HUES6 (cell line): ENCODE measurements at regions not wholly inside any gene's neighbourhood (a gene's known extent, or its start where the extent isn't known, plus 50 kb on each side); places are given as distances from the start of the nearest gene placed in this dataset.

Source experiments
- H3K27ac ChIP-seq: 2 replicates; pipeline ENCODE4 v1.7.0; 2013; ENCODE audit warnings: low read depth, mild to moderate bottlenecking, low read length, inconsistent platforms
- H3K27me3 ChIP-seq: 2 replicates; pipeline ENCODE4 v1.6.1; 2013; ENCODE audit warnings: low read length; ENCODE audit not compliant: control insufficient read depth, insufficient read depth
- H3K36me3 ChIP-seq: 2 replicates; pipeline ENCODE4 v1.6.1; 2013; ENCODE audit warnings: low read length; ENCODE audit not compliant: control insufficient read depth, insufficient read depth
- H3K4me1 ChIP-seq: 2 replicates; pipeline ENCODE4 v1.6.1; 2013; ENCODE audit warnings: low read length; ENCODE audit not compliant: control insufficient read depth, insufficient read depth
- H3K4me3 ChIP-seq: 2 replicates; pipeline ENCODE4 v1.5.1; 2013; ENCODE audit warnings: low read depth, low read length
- H3K9ac ChIP-seq: one replicate; pipeline ENCODE4 v1.6.1; 2013; ENCODE audit warnings: mild to moderate bottlenecking, low read length
- H3K9me3 ChIP-seq: 2 replicates; pipeline ENCODE4 v1.6.1; 2013; ENCODE audit warnings: low read depth, low read length; ENCODE audit not compliant: control insufficient read depth, insufficient read depth

- Histone ChIP-seq H3K36me3 (no peaks in the 10 kb centered on the region), H3K9me3 (peaks cover 5% of the 10 kb centered on the region; the same call in 1 of the 2 replicates), H3K9ac (no peak overlapping the region), H3K27me3 (0 out of 2 replicates have a peak, but pooled peaks cover 3% of the 10 kb centered on the region), H3K4me1 (no peaks in the 10 kb centered on the region), H3K27ac (no peak overlapping the region), H3K4me3 (no peak overlapping the region)
These were observed 81.4 kb downstream of the SPATA31C2 start for GRCh38 chr9:88056876-88057275.

GRCh38 chr9:88053856-88054501 lies 79.6 kb upstream of the CDK20 start:
- H3K4me3 ChIP-seq = no peak overlapping the region
- no peak overlapping the region for H3K9ac ChIP-seq
- 0 out of 2 replicates have a peak, but pooled peaks cover 3% of the 10 kb centered on the region for H3K4me1 ChIP-seq
- H3K9me3 ChIP-seq = peaks cover 5% of the 10 kb centered on the region; the same call in 1 of the 2 replicates
- H3K27ac ChIP-seq = no peak overlapping the region
- 0 out of 2 replicates have a peak, but pooled peaks cover 3% of the 10 kb centered on the region for H3K27me3 ChIP-seq
- no peaks in the 10 kb centered on the region for H3K36me3 ChIP-seq

- Histone ChIP-seq H3K4me3 (no peak overlapping the region), H3K9ac (no peak overlapping the region), H3K4me1 (0 out of 2 replicates have a peak, but pooled peaks cover 3% of the 10 kb centered on the region), H3K9me3 (peaks cover 5% of the 10 kb centered on the region; the same call in 1 of the 2 replicates), H3K27ac (no peak overlapping the region), H3K27me3 (0 out of 2 replicates have a peak, but pooled peaks cover 3% of the 10 kb centered on the region), H3K36me3 (no peaks in the 10 kb centered on the region)
These were observed 78.1 kb upstream of the CDK20 start for GRCh38 chr9:88052321-88052965.

GRCh38 chr9:88051138-88051537 lies 76.8 kb upstream of the CDK20 start:
- 0 out of 2 replicates have a peak, but pooled peaks cover 3% of the 10 kb centered on the region for H3K4me1 ChIP-seq
- no peaks in the 10 kb centered on the region for H3K36me3 ChIP-seq
- H3K27me3 ChIP-seq = 0 out of 2 replicates have a peak, but pooled peaks cover 3% of the 10 kb centered on the region
- no peak overlapping the region for H3K9ac ChIP-seq
- no peak overlapping the region for H3K27ac ChIP-seq
- H3K9me3 ChIP-seq = peaks cover 5% of the 10 kb centered on the region; the same call in 1 of the 2 replicates
- no peak overlapping the region for H3K4me3 ChIP-seq

GRCh38 chr9:88049677-88050307 lies 75.5 kb upstream of the CDK20 start:
- peaks cover 9% of the 10 kb centered on the region for H3K9me3 ChIP-seq
- H3K4me1 ChIP-seq = 0 out of 2 replicates have a peak, but pooled peaks cover 3% of the 10 kb centered on the region
- H3K9ac ChIP-seq = no peak overlapping the region
- H3K4me3 ChIP-seq = no peak overlapping the region
- no peaks in the 10 kb centered on the region for H3K36me3 ChIP-seq
- H3K27ac ChIP-seq = no peak overlapping the region
- 0 out of 2 replicates have a peak, but pooled peaks cover 3% of the 10 kb centered on the region for H3K27me3 ChIP-seq

GRCh38 chr9:88046542-88046941 lies 72.2 kb upstream of the CDK20 start:
- Histone ChIP-seq H3K27ac (no peak overlapping the region), H3K36me3 (0 out of 2 replicates have a peak, but pooled peaks cover 6% of the 10 kb centered on the region), H3K4me3 (no peak overlapping the region), H3K9me3 (peaks cover 21% of the 10 kb centered on the region), H3K4me1 (0 out of 2 replicates have a peak, but pooled peaks cover 3% of the 10 kb centered on the region), H3K27me3 (no peaks in the 10 kb centered on the region), H3K9ac (no peak overlapping the region)

- Histone ChIP-seq H3K4me1 (0 out of 2 replicates have a peak, but pooled peaks cover 3% of the 10 kb centered on the region), H3K27me3 (no peaks in the 10 kb centered on the region), H3K4me3 (no peak overlapping the region), H3K27ac (no peak overlapping the region), H3K9ac (no peak overlapping the region), H3K36me3 (0 out of 2 replicates have a peak, but pooled peaks cover 6% of the 10 kb centered on the region), H3K9me3 (peaks cover 21% of the 10 kb centered on the region)
These were observed 71.4 kb upstream of the CDK20 start for GRCh38 chr9:88045686-88046085.

- 0 out of 2 replicates have a peak, but pooled peaks cover 6% of the 10 kb centered on the region for H3K36me3 ChIP-seq
These were observed 69.9 kb upstream of the CDK20 start for GRCh38 chr9:88044200-88044599.

GRCh38 chr9:88043647-88044046 lies 69.3 kb upstream of the CDK20 start:
- peaks cover 33% of the 10 kb centered on the region for H3K9me3 ChIP-seq

More at GRCh38 chr9:88044200-88044599, 69.9 kb upstream of the CDK20 start:
- Histone ChIP-seq H3K9ac (no peak overlapping the region), H3K27me3 (no peaks in the 10 kb centered on the region), H3K4me3 (no peak overlapping the region), H3K4me1 (no peaks in the 10 kb centered on the region), H3K9me3 (peaks cover 28% of the 10 kb centered on the region), H3K27ac (no peak overlapping the region)

GRCh38 chr9:88041447-88041846 lies 67.1 kb upstream of the CDK20 start:
- H3K27ac ChIP-seq = no peak overlapping the region
- H3K36me3 ChIP-seq = 0 out of 2 replicates have a peak, but pooled peaks cover 6% of the 10 kb centered on the region
- no peaks in the 10 kb centered on the region for H3K4me1 ChIP-seq
- H3K4me3 ChIP-seq = no peak overlapping the region
- no peaks in the 10 kb centered on the region for H3K27me3 ChIP-seq
- no peak overlapping the region for H3K9ac ChIP-seq
- peaks cover 55% of the 10 kb centered on the region for H3K9me3 ChIP-seq

More at GRCh38 chr9:88043647-88044046, 69.3 kb upstream of the CDK20 start:
- Histone ChIP-seq H3K27ac (no peak overlapping the region), H3K9ac (no peak overlapping the region), H3K36me3 (0 out of 2 replicates have a peak, but pooled peaks cover 6% of the 10 kb centered on the region), H3K27me3 (no peaks in the 10 kb centered on the region), H3K4me3 (no peak overlapping the region), H3K4me1 (no peaks in the 10 kb centered on the region)
